ENCODE measurements at regions not wholly inside any gene's neighbourhood (a gene's known extent, or its start where the extent isn't known, plus 50 kb on each side); places are given as distances from the start of the nearest gene placed in this dataset.
A peak's percentile ranks its signal among the peaks of the same experiment; 100 is the strongest.

DNA sequence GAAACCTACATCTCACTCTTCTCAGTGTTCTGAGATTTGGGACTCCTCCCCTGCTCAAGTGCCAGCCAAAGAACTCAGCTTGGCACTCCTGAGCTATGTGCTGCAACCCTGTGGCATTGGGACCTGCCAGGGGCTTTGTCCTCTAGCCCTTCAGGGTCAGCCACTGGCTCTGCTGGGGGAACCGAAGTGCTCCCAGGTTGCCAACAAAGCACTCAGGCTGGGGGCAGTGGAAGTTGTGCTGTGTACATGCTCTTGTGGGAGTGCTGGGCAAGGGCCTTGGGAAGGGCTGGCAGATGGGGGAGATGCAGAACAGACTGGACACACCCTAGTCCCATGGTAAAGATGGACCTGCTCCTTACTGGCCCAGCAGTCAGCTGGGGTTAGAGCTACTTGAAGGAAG lies 498.6 kb downstream of the CAAP1 start:
- Histone ChIP-seq H3K27me3 (ENCODE audit: insufficient read depth, poor library complexity, severe bottlenecking) (no peaks in the 10 kb centered on the region), H3K36me3 (ENCODE audit: low read depth) (no peaks in the 10 kb centered on the region), H3K9me3 (ENCODE audit: severe bottlenecking) (no peaks in the 10 kb centered on the region), H3K27ac (ENCODE audit: poor library complexity, severe bottlenecking) (no peak overlapping the region), H3K4me3 (ENCODE audit: severe bottlenecking) (no peak overlapping the region), H3K4me1 (ENCODE audit: insufficient read depth, poor library complexity, severe bottlenecking) (no peaks in the 10 kb centered on the region)
- TF ChIP-seq, protein P1, sequence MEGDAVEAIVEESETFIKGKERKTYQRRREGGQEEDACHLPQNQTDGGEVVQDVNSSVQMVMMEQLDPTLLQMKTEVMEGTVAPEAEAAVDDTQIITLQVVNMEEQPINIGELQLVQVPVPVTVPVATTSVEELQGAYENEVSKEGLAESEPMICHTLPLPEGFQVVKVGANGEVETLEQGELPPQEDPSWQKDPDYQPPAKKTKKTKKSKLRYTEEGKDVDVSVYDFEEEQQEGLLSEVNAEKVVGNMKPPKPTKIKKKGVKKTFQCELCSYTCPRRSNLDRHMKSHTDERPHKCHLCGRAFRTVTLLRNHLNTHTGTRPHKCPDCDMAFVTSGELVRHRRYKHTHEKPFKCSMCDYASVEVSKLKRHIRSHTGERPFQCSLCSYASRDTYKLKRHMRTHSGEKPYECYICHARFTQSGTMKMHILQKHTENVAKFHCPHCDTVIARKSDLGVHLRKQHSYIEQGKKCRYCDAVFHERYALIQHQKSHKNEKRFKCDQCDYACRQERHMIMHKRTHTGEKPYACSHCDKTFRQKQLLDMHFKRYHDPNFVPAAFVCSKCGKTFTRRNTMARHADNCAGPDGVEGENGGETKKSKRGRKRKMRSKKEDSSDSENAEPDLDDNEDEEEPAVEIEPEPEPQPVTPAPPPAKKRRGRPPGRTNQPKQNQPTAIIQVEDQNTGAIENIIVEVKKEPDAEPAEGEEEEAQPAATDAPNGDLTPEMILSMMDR (IDR thresholded peaks at IDR 0.05; ENCODE audit: poor library complexity, severe bottlenecking), result no peak
- no peak for ATAC-seq (ENCODE audit: low read depth)
- DNase-seq (ENCODE audit: low spot score), result no peak

DNA sequence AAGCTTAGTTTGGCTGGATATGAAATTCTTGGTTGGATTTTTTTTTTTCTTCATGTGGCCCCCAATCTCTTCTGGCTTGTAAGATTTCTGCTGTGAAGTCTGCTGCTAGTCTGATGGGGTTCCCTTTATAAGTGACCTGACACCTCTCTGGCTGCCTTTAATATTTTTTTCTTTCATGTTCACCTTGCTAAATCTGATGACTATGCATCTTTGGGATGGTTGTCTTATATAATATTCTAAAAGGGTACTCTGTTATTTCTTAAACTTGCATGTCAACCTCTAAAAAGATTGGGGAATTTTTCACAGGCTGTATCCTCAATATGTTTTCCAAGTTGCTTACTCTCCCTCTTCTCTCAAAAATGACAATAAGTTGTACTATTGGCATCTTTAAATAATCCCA lies 500.0 kb downstream of the CAAP1 start:
- H3K4me3 ChIP-seq (ENCODE audit: severe bottlenecking), result no peak overlapping the region

DNA sequence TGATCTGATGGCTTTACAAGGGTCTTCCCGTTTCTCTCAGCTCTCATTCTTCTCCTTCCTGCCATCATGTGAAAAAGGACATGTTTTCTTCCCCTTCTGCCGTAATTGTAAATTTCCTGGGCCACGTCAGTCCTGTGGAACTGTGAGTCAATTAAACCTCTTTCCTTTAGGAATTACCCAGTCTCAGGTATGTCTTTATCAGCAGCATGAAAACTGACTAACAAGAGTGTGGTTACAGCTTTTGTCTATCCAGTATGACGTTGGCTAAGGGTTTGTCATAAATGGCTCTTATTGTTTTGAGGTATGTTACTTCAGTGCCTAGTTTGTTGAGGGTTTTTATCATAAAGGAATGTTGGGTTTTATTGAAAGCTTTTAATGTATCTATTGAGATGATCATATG lies 501.6 kb downstream of the CAAP1 start:
- no peak for ATAC-seq (ENCODE audit: low read depth)
- no peak overlapping the region for H3K27ac ChIP-seq (ENCODE audit: poor library complexity, severe bottlenecking)
- H3K9me3 ChIP-seq (ENCODE audit: severe bottlenecking), result no peaks in the 10 kb centered on the region
- DNase-seq (ENCODE audit: low spot score), result no peak
- H3K4me3 ChIP-seq (ENCODE audit: severe bottlenecking), result no peak overlapping the region
- H3K4me1 ChIP-seq (ENCODE audit: insufficient read depth, poor library complexity, severe bottlenecking), result no peaks in the 10 kb centered on the region
- H3K36me3 ChIP-seq (ENCODE audit: low read depth), result no peaks in the 10 kb centered on the region
- TF ChIP-seq, protein P1 (IDR thresholded peaks at IDR 0.05; ENCODE audit: poor library complexity, severe bottlenecking), result no peak
- H3K27me3 ChIP-seq (ENCODE audit: insufficient read depth, poor library complexity, severe bottlenecking), result peaks cover 4% of the 10 kb centered on the region

More for the DNA sequence above, 500.0 kb downstream of the CAAP1 start:
- Histone ChIP-seq H3K9me3 (ENCODE audit: severe bottlenecking) (no peaks in the 10 kb centered on the region), H3K27ac (ENCODE audit: poor library complexity, severe bottlenecking) (no peak overlapping the region), H3K27me3 (ENCODE audit: insufficient read depth, poor library complexity, severe bottlenecking) (peaks cover 4% of the 10 kb centered on the region), H3K4me1 (ENCODE audit: insufficient read depth, poor library complexity, severe bottlenecking) (no peaks in the 10 kb centered on the region), H3K36me3 (ENCODE audit: low read depth) (no peaks in the 10 kb centered on the region)
- TF ChIP-seq, protein P1 (IDR thresholded peaks at IDR 0.05; ENCODE audit: poor library complexity, severe bottlenecking), result no peak
- DNase-seq (ENCODE audit: low spot score) (no peak), ATAC-seq (ENCODE audit: low read depth) (no peak)

DNA sequence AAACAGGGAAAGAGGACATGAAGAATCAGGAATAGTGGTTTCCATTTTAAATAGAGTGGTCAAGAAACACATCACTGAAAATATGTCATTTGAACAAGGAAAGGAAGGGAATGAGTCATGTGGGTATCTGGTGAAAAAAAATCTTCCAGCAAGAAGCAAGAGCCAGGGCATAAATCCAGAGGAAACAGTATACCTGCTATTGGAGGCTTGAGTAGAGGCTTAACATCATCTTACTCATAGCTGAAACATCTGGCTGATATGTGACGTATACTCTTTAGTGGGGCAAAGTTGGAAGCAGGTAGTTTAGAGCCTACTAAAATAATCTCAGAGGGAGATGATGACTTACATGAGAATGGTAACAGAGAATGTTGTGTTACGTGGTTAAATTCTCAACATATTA lies 517.2 kb downstream of the CAAP1 start:
- ATAC-seq (ENCODE audit: low read depth), result peak; percentile 52; the same call in 2 of the 3 replicates
- DNase-seq (ENCODE audit: low spot score), result no peak
- TF ChIP-seq, protein P1 (IDR thresholded peaks at IDR 0.05; ENCODE audit: poor library complexity, severe bottlenecking), result no peak
- H3K4me3 ChIP-seq (ENCODE audit: severe bottlenecking), result no peak overlapping the region
- no peaks in the 10 kb centered on the region for H3K4me1 ChIP-seq (ENCODE audit: insufficient read depth, poor library complexity, severe bottlenecking)
- H3K36me3 ChIP-seq (ENCODE audit: low read depth), result no peaks in the 10 kb centered on the region
- no peaks in the 10 kb centered on the region for H3K9me3 ChIP-seq (ENCODE audit: severe bottlenecking)
- H3K27me3 ChIP-seq (ENCODE audit: insufficient read depth, poor library complexity, severe bottlenecking), result no peaks in the 10 kb centered on the region
- H3K27ac ChIP-seq (ENCODE audit: poor library complexity, severe bottlenecking), result no peak overlapping the region

DNA sequence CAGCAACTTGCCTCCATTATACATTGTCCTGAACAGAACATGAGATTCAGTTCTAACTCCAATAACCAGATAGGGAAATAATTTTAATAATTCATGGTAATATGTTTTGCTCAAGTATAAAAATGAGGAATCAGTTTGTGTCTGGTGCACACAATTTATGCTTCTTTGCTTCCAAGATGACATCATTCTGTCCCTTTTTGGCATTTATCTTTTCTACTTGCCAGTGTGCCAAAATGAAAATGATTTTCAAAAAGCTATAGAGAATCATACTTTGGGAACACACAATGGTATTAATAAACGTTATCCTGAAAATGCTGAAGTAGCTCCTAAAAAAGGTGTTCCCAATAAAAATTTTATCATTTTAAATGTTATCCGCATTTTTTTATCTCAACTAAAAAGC lies 519.0 kb downstream of the CAAP1 start:
- TF ChIP-seq, protein P1 (IDR thresholded peaks at IDR 0.05; ENCODE audit: poor library complexity, severe bottlenecking), result no peak
- Histone ChIP-seq H3K4me3 (ENCODE audit: severe bottlenecking) (no peak overlapping the region), H3K4me1 (ENCODE audit: insufficient read depth, poor library complexity, severe bottlenecking) (no peaks in the 10 kb centered on the region), H3K27me3 (ENCODE audit: insufficient read depth, poor library complexity, severe bottlenecking) (no peaks in the 10 kb centered on the region), H3K9me3 (ENCODE audit: severe bottlenecking) (no peaks in the 10 kb centered on the region), H3K36me3 (ENCODE audit: low read depth) (no peaks in the 10 kb centered on the region), H3K27ac (ENCODE audit: poor library complexity, severe bottlenecking) (no peak overlapping the region)
- ATAC-seq (ENCODE audit: low read depth) (no peak), DNase-seq (ENCODE audit: low spot score) (no peak)

Measured in RWPE2 (cell line).